HepG2 (cell line): ENCODE measurements at regions not wholly inside any gene's neighbourhood (a gene's known extent, or its start where the extent isn't known, plus 50 kb on each side); places are given as distances from the start of the nearest gene placed in this dataset.
A peak's percentile ranks its signal among the peaks of the same experiment; 100 is the strongest.

Experiments used
- BHLHE40 ChIP-seq: IDR thresholded peaks from 2 replicates; pipeline ENCODE4 v1.6.1; 2011; ENCODE audit warnings: low read length, improper control_type of control experiment
- DRAP1 ChIP-seq: IDR thresholded peaks from 2 replicates; pipeline ENCODE4 v1.6.1; 2016; ENCODE audit warnings: missing genetic modification reagents, missing compliant biosample characterization
- EHMT2 ChIP-seq: fragments of 200-600 bp; sonication (generic); IDR thresholded peaks from 2 replicates; pipeline ENCODE4 v1.7.0; 2017; ENCODE audit warnings: antibody characterized with exemption, low read depth, low read length, borderline replicate concordance
- GABPA ChIP-seq, 2 experiments: IDR thresholded peaks; 2 replicates each; pipeline ENCODE4 v1.6.1; 2011 to 2016; ENCODE audit warnings: low read depth in 2 of 2, low read length in 1 of 2, missing biosample characterization in 1 of 2, missing genetic modification characterization in 1 of 2
- HOXA3 ChIP-seq: sonication (generic); formaldehyde crosslinking; IDR thresholded peaks from 2 replicates; pipeline ENCODE4 v1.5.0; 2020; ENCODE audit warnings: missing genetic modification reagents
- KLF11 ChIP-seq: IDR thresholded peaks from 2 replicates; pipeline ENCODE4 v1.6.1; 2016; ENCODE audit warnings: missing compliant biosample characterization
- KLF9 ChIP-seq: IDR thresholded peaks from 2 replicates; pipeline ENCODE4 v1.6.1; 2016; ENCODE audit warnings: low read depth
- SIX1 ChIP-seq: sonication (generic); formaldehyde crosslinking; IDR thresholded peaks from 2 replicates; pipeline ENCODE4 v1.4.0; 2020; ENCODE audit warnings: missing genetic modification reagents, borderline replicate concordance
- SMC3 ChIP-seq: IDR thresholded peaks from 2 replicates; pipeline ENCODE4 v1.6.1; 2011; ENCODE audit warnings: low read length, improper control_type of control experiment
- SUZ12 ChIP-seq: fragments of 150-350 bp; IDR thresholded peaks from 2 replicates; pipeline ENCODE4 v1.6.1; 2014; ENCODE audit warnings: low read depth, low read length
- TARDBP ChIP-seq: sonication (generic); formaldehyde crosslinking; IDR thresholded peaks from 2 replicates; pipeline ENCODE4 v1.8.0; 2022; ENCODE audit warnings: mild to moderate bottlenecking, missing genetic modification reagents
- ZNF296 ChIP-seq: sonication (generic); formaldehyde crosslinking; conservative IDR thresholded peaks from 2 replicates; pipeline ENCODE4 v1.5.0; 2020; ENCODE audit warnings: mild to moderate bottlenecking, missing genetic modification reagents
- ZNF333 ChIP-seq: sonication (generic); formaldehyde crosslinking; IDR thresholded peaks from 2 replicates; pipeline ENCODE4 v1.4.0; 2020; ENCODE audit warnings: mild to moderate bottlenecking, missing genetic modification reagents, borderline replicate concordance
- ZNF552 ChIP-seq: sonication (generic); formaldehyde crosslinking; IDR thresholded peaks from 2 replicates; pipeline ENCODE4 v1.9.0; 2022; ENCODE audit warnings: missing genetic modification reagents, mild to moderate bottlenecking, borderline replicate concordance
- ZNF574 ChIP-seq: sonication (generic); formaldehyde crosslinking; IDR thresholded peaks from 2 replicates; pipeline ENCODE4 v1.4.0; 2020; ENCODE audit warnings: missing genetic modification reagents
- ZNF607 ChIP-seq: sonication (generic); formaldehyde crosslinking; IDR thresholded peaks from 2 replicates; pipeline ENCODE4 v1.5.1; 2020; ENCODE audit warnings: missing genetic modification reagents, mild to moderate bottlenecking, borderline replicate concordance
- ZNF724P ChIP-seq: sonication (generic); formaldehyde crosslinking; IDR thresholded peaks from 2 replicates; pipeline ENCODE4 v1.8.0; 2022; ENCODE audit warnings: missing genetic modification reagents, borderline replicate concordance
- ZNF792 ChIP-seq: IDR thresholded peaks from 2 replicates; pipeline ENCODE4 v1.6.1; 2016
- ZNF83 ChIP-seq: sonication (generic); formaldehyde crosslinking; IDR thresholded peaks from 2 replicates; pipeline ENCODE4 v1.4.0; 2020; ENCODE audit warnings: missing genetic modification reagents, mild to moderate bottlenecking, borderline replicate concordance
- TF ChIP-seq, protein P1 (sequence below): sonication (generic); formaldehyde crosslinking; IDR thresholded peaks from 2 replicates; pipeline ENCODE4 v1.4.0; 2020; ENCODE audit warnings: missing genetic modification reagents
- TF ChIP-seq, protein P2 (sequence below): sonication (generic); formaldehyde crosslinking; conservative IDR thresholded peaks from 2 replicates; pipeline ENCODE4 v1.4.0; 2020; ENCODE audit warnings: mild to moderate bottlenecking, missing genetic modification reagents, moderate library complexity

DNA sequence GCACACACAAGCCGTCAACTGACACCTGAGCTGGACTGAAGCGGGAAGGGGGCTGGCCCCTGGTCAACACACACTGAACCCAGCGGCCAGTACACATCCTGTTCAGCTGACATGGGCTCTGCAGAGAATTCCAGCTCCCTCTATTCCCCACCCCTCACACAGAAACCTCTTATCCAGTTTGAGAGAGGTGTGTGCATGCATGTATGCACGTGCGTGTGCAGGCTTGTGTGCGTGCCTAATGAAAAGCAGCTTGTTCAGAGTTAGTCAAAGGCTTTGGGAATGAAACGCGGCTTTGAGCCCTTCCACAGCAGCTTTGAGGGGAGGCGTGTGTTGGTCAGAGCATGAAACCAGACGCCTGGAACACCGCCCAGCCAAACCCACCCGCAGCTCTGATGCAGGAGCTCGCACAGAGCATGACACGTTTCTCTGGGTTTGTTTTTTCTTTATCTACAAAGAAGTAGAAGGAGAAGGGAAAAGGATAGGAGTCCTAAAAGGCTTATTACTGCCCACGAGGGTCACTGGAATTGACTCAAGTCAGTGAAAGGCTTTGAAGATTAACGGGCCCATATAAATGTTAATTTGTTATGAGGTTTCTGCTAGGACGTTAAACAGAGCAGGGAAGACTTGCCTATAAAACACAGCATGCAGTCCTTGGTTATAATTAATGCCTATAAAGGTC lies 184.2 kb downstream of the ETS2 start (continued):
- TF ChIP-seq ZNF333 (CRISPR knock-in tag) (no peak), SIX1 (peak; percentile 80; the same call in 1 of the 2 replicates), ZNF296 (CRISPR knock-in tag) (peak; percentile 82; the same call in 1 of the 2 replicates), KLF11 (CRISPR knock-in tag) (0 out of 2 replicates have a peak, but pooled peaks have one; percentile 28), ZNF724P (CRISPR knock-in tag) (peak; percentile 59; the same call in 1 of the 2 replicates), SMC3 (peak; percentile 8; the same call in 1 of the 2 replicates), BHLHE40 (peak; percentile 95), EHMT2 (no peak; the same call in 1 of the 2 replicates), KLF9 (CRISPR knock-in tag) (no peak; the same call in 1 of the 2 replicates), ZNF552 (no peak), HOXA3 (CRISPR knock-in tag) (peak; percentile 59; the same call in 1 of the 2 replicates), ZNF607 (CRISPR knock-in tag) (peak; percentile 96), ZNF574 (CRISPR knock-in tag) (no peak; the same call in 1 of the 2 replicates), ZNF83 (CRISPR knock-in tag) (no peak), GABPA (IDR thresholded peaks at IDR 0.05; ENCODE audit: low read depth, low read length) (no peak), GABPA (CRISPR knock-in tag; IDR thresholded peaks at IDR 0.05; ENCODE audit: low read depth) (peak; percentile 49), TARDBP (CRISPR knock-in tag) (peak; percentile 77; the same call in 1 of the 2 replicates), SUZ12 (no peak), ZNF792 (CRISPR knock-in tag) (peak; percentile 71; the same call in 1 of the 2 replicates), DRAP1 (CRISPR knock-in tag) (peak; percentile 54; the same call in 1 of the 2 replicates)
- TF ChIP-seq, protein P1, sequence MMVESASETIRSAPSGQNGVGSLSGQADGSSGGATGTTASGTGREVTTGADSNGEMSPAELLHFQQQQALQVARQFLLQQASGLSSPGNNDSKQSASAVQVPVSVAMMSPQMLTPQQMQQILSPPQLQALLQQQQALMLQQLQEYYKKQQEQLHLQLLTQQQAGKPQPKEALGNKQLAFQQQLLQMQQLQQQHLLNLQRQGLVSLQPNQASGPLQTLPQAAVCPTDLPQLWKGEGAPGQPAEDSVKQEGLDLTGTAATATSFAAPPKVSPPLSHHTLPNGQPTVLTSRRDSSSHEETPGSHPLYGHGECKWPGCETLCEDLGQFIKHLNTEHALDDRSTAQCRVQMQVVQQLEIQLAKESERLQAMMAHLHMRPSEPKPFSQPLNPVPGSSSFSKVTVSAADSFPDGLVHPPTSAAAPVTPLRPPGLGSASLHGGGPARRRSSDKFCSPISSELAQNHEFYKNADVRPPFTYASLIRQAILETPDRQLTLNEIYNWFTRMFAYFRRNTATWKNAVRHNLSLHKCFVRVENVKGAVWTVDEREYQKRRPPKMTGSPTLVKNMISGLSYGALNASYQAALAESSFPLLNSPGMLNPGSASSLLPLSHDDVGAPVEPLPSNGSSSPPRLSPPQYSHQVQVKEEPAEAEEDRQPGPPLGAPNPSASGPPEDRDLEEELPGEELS (CRISPR knock-in tag), result peak; percentile 85
- TF ChIP-seq, protein P2, sequence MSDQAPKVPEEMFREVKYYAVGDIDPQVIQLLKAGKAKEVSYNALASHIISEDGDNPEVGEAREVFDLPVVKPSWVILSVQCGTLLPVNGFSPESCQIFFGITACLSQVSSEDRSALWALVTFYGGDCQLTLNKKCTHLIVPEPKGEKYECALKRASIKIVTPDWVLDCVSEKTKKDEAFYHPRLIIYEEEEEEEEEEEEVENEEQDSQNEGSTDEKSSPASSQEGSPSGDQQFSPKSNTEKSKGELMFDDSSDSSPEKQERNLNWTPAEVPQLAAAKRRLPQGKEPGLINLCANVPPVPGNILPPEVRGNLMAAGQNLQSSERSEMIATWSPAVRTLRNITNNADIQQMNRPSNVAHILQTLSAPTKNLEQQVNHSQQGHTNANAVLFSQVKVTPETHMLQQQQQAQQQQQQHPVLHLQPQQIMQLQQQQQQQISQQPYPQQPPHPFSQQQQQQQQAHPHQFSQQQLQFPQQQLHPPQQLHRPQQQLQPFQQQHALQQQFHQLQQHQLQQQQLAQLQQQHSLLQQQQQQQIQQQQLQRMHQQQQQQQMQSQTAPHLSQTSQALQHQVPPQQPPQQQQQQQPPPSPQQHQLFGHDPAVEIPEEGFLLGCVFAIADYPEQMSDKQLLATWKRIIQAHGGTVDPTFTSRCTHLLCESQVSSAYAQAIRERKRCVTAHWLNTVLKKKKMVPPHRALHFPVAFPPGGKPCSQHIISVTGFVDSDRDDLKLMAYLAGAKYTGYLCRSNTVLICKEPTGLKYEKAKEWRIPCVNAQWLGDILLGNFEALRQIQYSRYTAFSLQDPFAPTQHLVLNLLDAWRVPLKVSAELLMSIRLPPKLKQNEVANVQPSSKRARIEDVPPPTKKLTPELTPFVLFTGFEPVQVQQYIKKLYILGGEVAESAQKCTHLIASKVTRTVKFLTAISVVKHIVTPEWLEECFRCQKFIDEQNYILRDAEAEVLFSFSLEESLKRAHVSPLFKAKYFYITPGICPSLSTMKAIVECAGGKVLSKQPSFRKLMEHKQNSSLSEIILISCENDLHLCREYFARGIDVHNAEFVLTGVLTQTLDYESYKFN, result peak; percentile 75
